C4-2B (cell line): ENCODE measurements at regions not wholly inside any gene's neighbourhood (a gene's known extent, or its start where the extent isn't known, plus 50 kb on each side); places are given as distances from the start of the nearest gene placed in this dataset.
"Not testable (repeated sequence)": the region's sequence is repeated elsewhere in the genome, so short reads cannot be mapped to it uniquely, and the experiment has no call there.

Experiments
- ZFX ChIP-seq: fragments of 450-650 bp; IDR thresholded peaks from 2 replicates; pipeline ENCODE4 v1.6.1; 2017
- TF ChIP-seq, protein P1 (sequence below): fragments of 450-650 bp; conservative IDR thresholded peaks from 2 replicates; pipeline ENCODE4 v1.5.1; 2017; ENCODE audit warnings: mild to moderate bottlenecking

DNA sequence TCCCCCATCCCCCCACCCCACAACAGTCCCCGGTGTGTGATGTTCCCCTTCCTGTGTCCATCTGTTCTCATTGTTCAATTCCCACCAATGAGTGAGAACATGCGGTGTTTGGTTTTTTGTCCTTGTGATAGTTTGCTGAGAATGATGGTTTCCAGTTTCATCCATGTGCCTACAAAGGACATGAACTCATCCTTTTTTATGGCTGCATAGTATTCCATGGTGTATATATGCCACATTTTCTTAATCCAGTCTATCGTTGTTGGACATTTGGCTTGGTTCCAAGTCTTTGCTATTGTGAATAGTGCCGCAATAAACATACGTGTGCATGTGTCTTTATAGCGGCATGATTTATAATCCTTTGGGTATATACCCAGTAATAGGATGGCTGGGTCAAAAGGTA is 123.6 kb downstream of the PRDM13 start:
- TF ChIP-seq, protein P1, sequence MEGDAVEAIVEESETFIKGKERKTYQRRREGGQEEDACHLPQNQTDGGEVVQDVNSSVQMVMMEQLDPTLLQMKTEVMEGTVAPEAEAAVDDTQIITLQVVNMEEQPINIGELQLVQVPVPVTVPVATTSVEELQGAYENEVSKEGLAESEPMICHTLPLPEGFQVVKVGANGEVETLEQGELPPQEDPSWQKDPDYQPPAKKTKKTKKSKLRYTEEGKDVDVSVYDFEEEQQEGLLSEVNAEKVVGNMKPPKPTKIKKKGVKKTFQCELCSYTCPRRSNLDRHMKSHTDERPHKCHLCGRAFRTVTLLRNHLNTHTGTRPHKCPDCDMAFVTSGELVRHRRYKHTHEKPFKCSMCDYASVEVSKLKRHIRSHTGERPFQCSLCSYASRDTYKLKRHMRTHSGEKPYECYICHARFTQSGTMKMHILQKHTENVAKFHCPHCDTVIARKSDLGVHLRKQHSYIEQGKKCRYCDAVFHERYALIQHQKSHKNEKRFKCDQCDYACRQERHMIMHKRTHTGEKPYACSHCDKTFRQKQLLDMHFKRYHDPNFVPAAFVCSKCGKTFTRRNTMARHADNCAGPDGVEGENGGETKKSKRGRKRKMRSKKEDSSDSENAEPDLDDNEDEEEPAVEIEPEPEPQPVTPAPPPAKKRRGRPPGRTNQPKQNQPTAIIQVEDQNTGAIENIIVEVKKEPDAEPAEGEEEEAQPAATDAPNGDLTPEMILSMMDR, result not testable (repeated sequence)
- TF ChIP-seq ZFX, result not testable (repeated sequence)
